Right atrium auricular region (tissue), 2 donors: ENCODE measurements at regions not wholly inside any gene's neighbourhood (a gene's known extent, or its start where the extent isn't known, plus 50 kb on each side); places are given as distances from the start of the nearest gene placed in this dataset.

Experiments
- DNase-seq: peaks from one replicate; pipeline ENCODE4 v3.0.0-alpha.2; 2019; ENCODE audit warnings: low spot score
- H3K27ac ChIP-seq, 2 donors: fragments of 200-600 bp; sonication (generic); 1 replicate in 1 of 2; 2 replicates in 1 of 2; pipeline ENCODE4 v1.5.1; 2016 to 2019
- H3K27me3 ChIP-seq, 2 donors: fragments of 200-600 bp; sonication (generic); one replicate each; pipeline versions ENCODE4 v1.5.1 to v1.6.0; 2017 to 2019
- H3K36me3 ChIP-seq: fragments of 200-600 bp; sonication (generic); one replicate; pipeline ENCODE4 v1.5.1; 2016
- H3K4me1 ChIP-seq, 2 donors: fragments of 200-600 bp; sonication (generic); one replicate each; pipeline versions ENCODE4 v1.5.1 to v1.6.0; 2017 to 2019
- H3K4me3 ChIP-seq, 2 donors: fragments of 200-600 bp; sonication (generic); 1 replicate in 1 of 2; 2 replicates in 1 of 2; pipeline ENCODE4 v1.5.1; 2017 to 2019; ENCODE audit warnings: mild to moderate bottlenecking in 1 of 2, moderate library complexity in 1 of 2
- H3K9me3 ChIP-seq, 2 donors: fragments of 200-600 bp; sonication (generic); one replicate each; pipeline ENCODE4 v1.5.1; 2019
- TF ChIP-seq, protein P1 (sequence below), 2 donors: fragments of 200-600 bp; sonication (generic); IDR thresholded peaks; one replicate each; pipeline ENCODE4 v1.5.1; 2019; ENCODE audit warnings: antibody characterized with exemption in 2 of 2

DNA sequence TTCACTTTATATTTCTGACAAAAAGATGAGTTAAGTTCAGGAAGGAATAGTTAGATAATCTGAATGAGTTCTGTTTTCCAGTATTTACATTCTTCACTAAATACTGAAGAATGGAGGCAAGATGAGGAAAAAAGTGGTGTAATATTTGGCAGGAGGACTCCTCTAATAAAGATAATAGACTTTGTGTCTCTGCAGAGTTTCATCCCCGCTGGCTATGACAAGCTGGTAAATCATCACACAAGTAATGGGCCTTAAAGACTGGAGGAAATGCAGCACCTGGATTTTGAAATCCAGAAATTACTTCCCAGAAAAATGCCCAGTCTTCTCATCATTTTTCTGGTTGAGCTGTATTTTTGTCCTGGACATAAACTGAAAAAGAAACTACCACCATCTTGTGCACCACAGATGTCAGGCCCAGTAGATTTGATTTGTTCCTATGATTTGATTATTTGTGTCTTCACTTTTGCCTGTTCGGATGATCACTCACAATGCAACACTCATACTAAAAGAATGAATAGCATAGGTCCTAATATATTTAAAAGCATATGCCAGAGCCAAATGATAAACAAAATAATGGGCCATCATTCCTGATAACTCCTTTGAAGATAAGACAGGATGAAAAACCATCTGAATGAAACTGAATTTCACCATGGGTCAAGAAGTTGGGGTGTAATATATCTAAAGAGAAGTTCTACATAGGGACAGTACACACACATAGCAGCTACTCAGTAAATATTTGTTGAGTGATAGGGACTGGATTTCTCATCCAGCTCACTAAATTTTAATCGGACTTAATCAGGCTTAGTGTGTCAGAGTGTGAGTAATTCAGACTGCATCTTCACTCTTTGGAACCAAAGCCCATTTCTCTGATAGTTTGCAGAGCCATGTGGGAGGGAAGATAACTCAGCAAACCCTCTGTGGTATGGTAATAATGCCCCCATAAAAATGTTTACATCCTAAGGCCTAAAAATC is 200.5 kb downstream of the HINT1 start:
- no peak for DNase-seq
- Histone ChIP-seq H3K9me3 (no peaks in the 10 kb centered on the region), H3K36me3 (no peaks in the 10 kb centered on the region), H3K27ac (no peak overlapping the region), H3K4me3 (no peak overlapping the region), H3K4me1 (no peaks in the 10 kb centered on the region), H3K27me3 (no peaks in the 10 kb centered on the region)
- TF ChIP-seq, protein P1, sequence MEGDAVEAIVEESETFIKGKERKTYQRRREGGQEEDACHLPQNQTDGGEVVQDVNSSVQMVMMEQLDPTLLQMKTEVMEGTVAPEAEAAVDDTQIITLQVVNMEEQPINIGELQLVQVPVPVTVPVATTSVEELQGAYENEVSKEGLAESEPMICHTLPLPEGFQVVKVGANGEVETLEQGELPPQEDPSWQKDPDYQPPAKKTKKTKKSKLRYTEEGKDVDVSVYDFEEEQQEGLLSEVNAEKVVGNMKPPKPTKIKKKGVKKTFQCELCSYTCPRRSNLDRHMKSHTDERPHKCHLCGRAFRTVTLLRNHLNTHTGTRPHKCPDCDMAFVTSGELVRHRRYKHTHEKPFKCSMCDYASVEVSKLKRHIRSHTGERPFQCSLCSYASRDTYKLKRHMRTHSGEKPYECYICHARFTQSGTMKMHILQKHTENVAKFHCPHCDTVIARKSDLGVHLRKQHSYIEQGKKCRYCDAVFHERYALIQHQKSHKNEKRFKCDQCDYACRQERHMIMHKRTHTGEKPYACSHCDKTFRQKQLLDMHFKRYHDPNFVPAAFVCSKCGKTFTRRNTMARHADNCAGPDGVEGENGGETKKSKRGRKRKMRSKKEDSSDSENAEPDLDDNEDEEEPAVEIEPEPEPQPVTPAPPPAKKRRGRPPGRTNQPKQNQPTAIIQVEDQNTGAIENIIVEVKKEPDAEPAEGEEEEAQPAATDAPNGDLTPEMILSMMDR (IDR thresholded peaks at IDR 0.05): no peak

DNA sequence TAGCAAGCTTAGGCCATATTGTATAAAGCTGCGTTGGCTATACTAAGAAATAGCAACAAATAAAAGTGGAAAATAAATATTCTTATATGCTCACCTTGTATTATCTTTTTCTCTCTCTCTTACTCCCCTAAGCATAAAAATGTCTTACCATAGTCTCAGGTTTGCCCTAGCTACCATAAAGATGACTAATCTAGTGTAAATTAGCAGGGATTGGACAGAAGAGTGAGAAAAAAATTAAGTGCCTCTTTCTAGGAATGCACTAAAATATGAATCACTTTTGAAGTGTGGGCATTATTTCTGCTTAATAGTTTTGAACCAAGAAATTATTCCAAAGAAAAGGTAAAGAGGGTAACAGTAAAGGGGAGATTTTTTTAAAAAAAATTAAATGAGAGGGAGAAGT is 201.3 kb downstream of the HINT1 start:
- H3K36me3 ChIP-seq: no peaks in the 10 kb centered on the region

DNA sequence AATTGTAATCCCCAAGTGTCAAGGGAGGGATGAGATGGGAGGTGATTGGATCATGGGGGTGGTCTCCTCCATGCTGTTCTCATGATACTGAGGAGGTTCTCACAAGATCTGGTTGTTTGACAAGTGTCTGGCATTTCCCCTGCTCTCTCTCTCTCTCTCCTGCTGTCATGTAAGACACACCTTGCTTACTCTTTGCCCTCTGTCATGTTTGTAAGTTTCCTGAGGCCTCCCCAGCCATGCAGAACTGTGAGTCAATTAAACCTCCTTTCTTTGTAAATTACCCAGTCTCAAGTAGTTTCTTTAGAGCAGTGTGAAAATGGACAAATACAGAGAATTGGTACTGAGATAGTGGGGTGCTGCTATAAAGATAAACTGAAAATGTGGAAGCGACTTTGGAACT is 207.9 kb downstream of the HINT1 start:
- DNase-seq: no peak

More for the DNA sequence above, 201.3 kb downstream of the HINT1 start:
- DNase-seq: no peak
- Histone ChIP-seq H3K27me3 (no peaks in the 10 kb centered on the region), H3K4me1 (no peaks in the 10 kb centered on the region), H3K27ac (no peak overlapping the region), H3K4me3 (no peak overlapping the region), H3K9me3 (no peaks in the 10 kb centered on the region)
- TF ChIP-seq, protein P1 (IDR thresholded peaks at IDR 0.05): no peak

DNA sequence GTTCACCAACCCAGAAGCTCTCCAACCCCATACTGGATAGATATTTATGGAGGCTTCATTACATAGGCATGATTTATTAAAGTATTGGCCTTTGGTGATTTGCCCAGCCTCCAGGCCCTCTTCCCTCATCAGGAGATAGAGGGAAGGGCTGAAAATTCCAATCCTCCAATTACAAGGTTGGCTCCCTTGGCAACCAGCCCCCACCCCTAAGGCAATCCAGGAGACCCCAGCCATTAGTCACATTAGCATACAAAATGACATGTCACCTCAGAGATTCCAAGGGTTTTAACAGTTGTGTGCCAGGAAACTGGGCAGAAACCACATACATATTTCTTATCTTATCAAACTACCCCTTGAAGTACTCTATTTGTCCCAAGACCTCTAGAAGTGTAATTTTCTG is 210.0 kb downstream of the HINT1 start:
- H3K27me3 ChIP-seq: no peaks in the 10 kb centered on the region
- H3K36me3 ChIP-seq: no peaks in the 10 kb centered on the region
- H3K4me3 ChIP-seq: no peak overlapping the region
- no peak for DNase-seq
- H3K4me1 ChIP-seq: no peaks in the 10 kb centered on the region
- H3K9me3 ChIP-seq: peaks cover 0 to 5% of the 10 kb centered on the region in 2 donors
- no peak overlapping the region for H3K27ac ChIP-seq
- TF ChIP-seq, protein P1 (IDR thresholded peaks at IDR 0.05): no peak

More for the DNA sequence above, 207.9 kb downstream of the HINT1 start:
- Histone ChIP-seq H3K4me1 (no peaks in the 10 kb centered on the region), H3K36me3 (no peaks in the 10 kb centered on the region), H3K27me3 (no peaks in the 10 kb centered on the region), H3K9me3 (no peaks in the 10 kb centered on the region), H3K4me3 (no peak overlapping the region), H3K27ac (no peak overlapping the region)
- TF ChIP-seq, protein P1 (IDR thresholded peaks at IDR 0.05): no peak

DNA sequence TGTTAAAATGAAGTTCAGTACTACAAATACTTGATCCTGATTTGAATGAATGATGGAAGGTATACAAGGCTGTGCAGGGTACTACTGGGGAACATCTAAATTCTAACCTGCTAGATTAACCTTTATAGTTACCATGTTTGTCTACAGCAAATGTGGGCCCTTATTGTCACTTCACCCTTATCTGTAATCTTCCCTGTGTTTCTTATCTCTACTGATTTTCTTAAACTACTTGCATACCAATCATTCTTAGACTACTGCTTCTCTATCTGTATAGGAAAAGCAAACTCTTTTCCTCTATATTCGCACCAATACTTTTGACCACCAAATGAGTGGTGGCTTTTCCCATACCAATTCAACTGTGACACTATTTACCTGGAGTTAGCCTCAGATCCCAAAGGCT is 210.7 kb downstream of the HINT1 start:
- Histone ChIP-seq H3K36me3 (no peaks in the 10 kb centered on the region), H3K27ac (no peak overlapping the region), H3K9me3 (peaks cover 0 to 5% of the 10 kb centered on the region in 2 donors), H3K4me3 (no peak overlapping the region), H3K27me3 (no peaks in the 10 kb centered on the region), H3K4me1 (no peaks in the 10 kb centered on the region)
- TF ChIP-seq, protein P1 (IDR thresholded peaks at IDR 0.05): no peak
- DNase-seq: no peak
